Osteoblast (primary cell): ENCODE measurements at regions not wholly inside any gene's neighbourhood (a gene's known extent, or its start where the extent isn't known, plus 50 kb on each side); places are given as distances from the start of the nearest gene placed in this dataset.

Experiments
- DNase-seq: peaks from one replicate; pipeline ENCODE4 v3.0.0; 2011; ENCODE audit warnings: low spot score, mixed read lengths; ENCODE audit not compliant: insufficient read length; ENCODE audit errors: missing footprints
- H2AFZ ChIP-seq: 2 replicates; pipeline ENCODE4 v1.6.0; 2011; ENCODE audit warnings: mild to moderate bottlenecking, low read length
- H3K27ac ChIP-seq: 2 replicates; pipeline ENCODE4 v1.5.1; 2011; ENCODE audit warnings: mild to moderate bottlenecking, low read depth, low read length, moderate library complexity
- H3K27me3 ChIP-seq: 2 replicates; pipeline ENCODE4 v1.6.0; 2012; ENCODE audit warnings: mild to moderate bottlenecking, control low read depth, inconsistent platforms, low read length, moderate library complexity; ENCODE audit not compliant: insufficient read depth
- H3K36me3 ChIP-seq: 2 replicates; pipeline ENCODE4 v1.5.1; 2011; ENCODE audit warnings: mild to moderate bottlenecking, low read length, control low read depth, moderate library complexity; ENCODE audit not compliant: insufficient read depth
- H3K4me1 ChIP-seq: 2 replicates; pipeline ENCODE4 v1.5.1; 2011; ENCODE audit warnings: mild to moderate bottlenecking, low read length, control low read depth, moderate library complexity; ENCODE audit not compliant: insufficient read depth
- H3K4me2 ChIP-seq: 2 replicates; pipeline ENCODE4 v1.6.0; 2011; ENCODE audit warnings: mild to moderate bottlenecking, low read length; ENCODE audit not compliant: insufficient read depth
- H3K4me3 ChIP-seq: fragments of 200-600 bp; sonication (generic); 3 replicates; pipeline ENCODE4 v1.5.1; 2012; ENCODE audit warnings: mild to moderate bottlenecking, low read length, inconsistent platforms; ENCODE audit not compliant: insufficient read depth
- H3K79me2 ChIP-seq: 2 replicates; pipeline ENCODE4 v1.6.0; 2012; ENCODE audit warnings: mild to moderate bottlenecking, low read length, control low read depth, inconsistent platforms; ENCODE audit not compliant: insufficient read depth
- H3K9me3 ChIP-seq: 2 replicates; pipeline ENCODE4 v1.5.1; 2011; ENCODE audit warnings: low read depth, low read length, control low read depth
- H4K20me1 ChIP-seq: 2 replicates; pipeline ENCODE4 v1.6.0; 2012; ENCODE audit warnings: mild to moderate bottlenecking, low read length, control low read depth; ENCODE audit not compliant: insufficient read depth
- TF ChIP-seq, protein P1 (sequence below): IDR thresholded peaks from 2 replicates; pipeline ENCODE4 v1.5.1; 2011; ENCODE audit warnings: mild to moderate bottlenecking, low read depth, low read length, moderate library complexity; ENCODE audit errors: extremely low read depth

- Histone ChIP-seq H3K79me2 (no peaks in the 10 kb centered on the region), H3K4me1 (no peaks in the 10 kb centered on the region), H3K27ac (no peak overlapping the region), H3K4me2 (no peak overlapping the region), H4K20me1 (no peaks in the 10 kb centered on the region), H3K9me3 (no peaks in the 10 kb centered on the region), H3K27me3 (no peaks in the 10 kb centered on the region), H3K36me3 (no peaks in the 10 kb centered on the region), H3K4me3 (no peak overlapping the region), H2AFZ (no peak overlapping the region)
- TF ChIP-seq, protein P1, sequence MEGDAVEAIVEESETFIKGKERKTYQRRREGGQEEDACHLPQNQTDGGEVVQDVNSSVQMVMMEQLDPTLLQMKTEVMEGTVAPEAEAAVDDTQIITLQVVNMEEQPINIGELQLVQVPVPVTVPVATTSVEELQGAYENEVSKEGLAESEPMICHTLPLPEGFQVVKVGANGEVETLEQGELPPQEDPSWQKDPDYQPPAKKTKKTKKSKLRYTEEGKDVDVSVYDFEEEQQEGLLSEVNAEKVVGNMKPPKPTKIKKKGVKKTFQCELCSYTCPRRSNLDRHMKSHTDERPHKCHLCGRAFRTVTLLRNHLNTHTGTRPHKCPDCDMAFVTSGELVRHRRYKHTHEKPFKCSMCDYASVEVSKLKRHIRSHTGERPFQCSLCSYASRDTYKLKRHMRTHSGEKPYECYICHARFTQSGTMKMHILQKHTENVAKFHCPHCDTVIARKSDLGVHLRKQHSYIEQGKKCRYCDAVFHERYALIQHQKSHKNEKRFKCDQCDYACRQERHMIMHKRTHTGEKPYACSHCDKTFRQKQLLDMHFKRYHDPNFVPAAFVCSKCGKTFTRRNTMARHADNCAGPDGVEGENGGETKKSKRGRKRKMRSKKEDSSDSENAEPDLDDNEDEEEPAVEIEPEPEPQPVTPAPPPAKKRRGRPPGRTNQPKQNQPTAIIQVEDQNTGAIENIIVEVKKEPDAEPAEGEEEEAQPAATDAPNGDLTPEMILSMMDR = no peak
- DNase-seq = no peak
These were observed 492.2 kb downstream of the CCSER2 start for GRCh38 chr10:84820596-84820995.

- Histone ChIP-seq H3K27ac (no peak overlapping the region), H3K4me3 (no peak overlapping the region), H3K79me2 (no peaks in the 10 kb centered on the region), H3K27me3 (no peaks in the 10 kb centered on the region), H3K9me3 (no peaks in the 10 kb centered on the region), H3K4me2 (no peak overlapping the region), H2AFZ (no peak overlapping the region), H3K4me1 (no peaks in the 10 kb centered on the region), H4K20me1 (no peaks in the 10 kb centered on the region), H3K36me3 (no peaks in the 10 kb centered on the region)
- TF ChIP-seq, protein P1 = no peak
- DNase-seq = no peak
These were observed 494.7 kb downstream of the CCSER2 start for GRCh38 chr10:84822931-84823630.

GRCh38 chr10:84824525-84824924 lies 496.1 kb downstream of the CCSER2 start:
- TF ChIP-seq, protein P1 = no peak
- H2AFZ ChIP-seq = no peak overlapping the region
- H3K36me3 ChIP-seq = no peaks in the 10 kb centered on the region
- no peaks in the 10 kb centered on the region for H4K20me1 ChIP-seq
- no peaks in the 10 kb centered on the region for H3K9me3 ChIP-seq
- H3K27ac ChIP-seq = no peak overlapping the region
- H3K4me2 ChIP-seq = no peak overlapping the region
- H3K79me2 ChIP-seq = no peaks in the 10 kb centered on the region
- H3K4me3 ChIP-seq = no peak overlapping the region
- no peaks in the 10 kb centered on the region for H3K4me1 ChIP-seq
- no peaks in the 10 kb centered on the region for H3K27me3 ChIP-seq
- DNase-seq = no peak

GRCh38 chr10:84825330-84825729 lies 496.9 kb downstream of the CCSER2 start:
- H3K4me3 ChIP-seq = no peak overlapping the region
- H3K27me3 ChIP-seq = no peaks in the 10 kb centered on the region
- H3K4me2 ChIP-seq = no peak overlapping the region
- H3K79me2 ChIP-seq = no peaks in the 10 kb centered on the region
- no peaks in the 10 kb centered on the region for H3K9me3 ChIP-seq
- H4K20me1 ChIP-seq = no peaks in the 10 kb centered on the region
- H3K36me3 ChIP-seq = no peaks in the 10 kb centered on the region
- no peaks in the 10 kb centered on the region for H3K4me1 ChIP-seq
- H3K27ac ChIP-seq = no peak overlapping the region
- TF ChIP-seq, protein P1 = no peak
- H2AFZ ChIP-seq = no peak overlapping the region
- DNase-seq = no peak
